ENCODE measurements at regions not wholly inside any gene's neighbourhood (a gene's known extent, or its start where the extent isn't known, plus 50 kb on each side); places are given as distances from the start of the nearest gene placed in this dataset.

- H3K4me1 Mint-ChIP-seq: no peaks in the 10 kb centered on the region
- Histone ChIP-seq H3K27me3 (ENCODE audit: control insufficient read depth, insufficient read depth, low read length) (no peaks in the 10 kb centered on the region), H3K27ac (ENCODE audit: insufficient read depth, low read length, poor library complexity, severe bottlenecking) (no peak overlapping the region), H3K9me3 (ENCODE audit: control insufficient read depth in 2 of 2, low read length in 2 of 2) (no peaks in the 10 kb centered on the region), H3K4me3 (ENCODE audit: low read depth, low read length) (no peak overlapping the region), H3K36me3 (ENCODE audit: control insufficient read depth, insufficient read depth, low read length) (no peaks in the 10 kb centered on the region), H3K4me1 (ENCODE audit: control insufficient read depth, insufficient read depth, low read length, poor library complexity, severe bottlenecking) (no peaks in the 10 kb centered on the region)
- no peak overlapping the region for H3K27ac Mint-ChIP-seq
- H3K9me3 Mint-ChIP-seq: peaks cover 0 to 5% (median 0%) of the 10 kb centered on the region in 7 donors
- ATAC-seq (ENCODE audit: low read depth in 2 of 2): no peak
- no peak overlapping the region for H3K4me3 Mint-ChIP-seq
- DNase-seq: no peak
- no peaks in the 10 kb centered on the region for H3K36me3 Mint-ChIP-seq
- no peaks in the 10 kb centered on the region for H3K27me3 Mint-ChIP-seq
Measured at GRCh38 chr6:140970485-140970884, 1162.2 kb upstream of the GJE1 start.

GRCh38 chr6:140968062-140968461, 1164.7 kb upstream of the GJE1 start:
- H3K4me3 Mint-ChIP-seq: no peak overlapping the region
- H3K4me1 ChIP-seq (ENCODE audit: control insufficient read depth, insufficient read depth, low read length, poor library complexity, severe bottlenecking): no peaks in the 10 kb centered on the region
- H3K4me3 ChIP-seq (ENCODE audit: low read depth, low read length): no peak overlapping the region
- H3K27ac Mint-ChIP-seq: no peak overlapping the region
- H3K9me3 ChIP-seq (ENCODE audit: control insufficient read depth in 2 of 2, low read length in 2 of 2): no peaks in the 10 kb centered on the region
- no peaks in the 10 kb centered on the region for H3K4me1 Mint-ChIP-seq
- H3K36me3 ChIP-seq (ENCODE audit: control insufficient read depth, insufficient read depth, low read length): no peaks in the 10 kb centered on the region
- H3K27me3 Mint-ChIP-seq: no peaks in the 10 kb centered on the region
- ATAC-seq (ENCODE audit: low read depth in 2 of 2) (no peak), DNase-seq (no peak)
- no peaks in the 10 kb centered on the region for H3K36me3 Mint-ChIP-seq
- H3K27ac ChIP-seq (ENCODE audit: insufficient read depth, low read length, poor library complexity, severe bottlenecking): no peak overlapping the region
- no peaks in the 10 kb centered on the region for H3K27me3 ChIP-seq (ENCODE audit: control insufficient read depth, insufficient read depth, low read length)
- peaks cover 0 to 10% (median 0%) of the 10 kb centered on the region in 7 donors for H3K9me3 Mint-ChIP-seq

- H3K27me3 Mint-ChIP-seq: no peaks in the 10 kb centered on the region
- no peaks in the 10 kb centered on the region for H3K4me1 Mint-ChIP-seq
- DNase-seq (no peak), ATAC-seq (ENCODE audit: low read depth in 2 of 2) (no peak)
- H3K36me3 Mint-ChIP-seq: no peaks in the 10 kb centered on the region
- H3K36me3 ChIP-seq (ENCODE audit: control insufficient read depth, insufficient read depth, low read length): no peaks in the 10 kb centered on the region
- H3K9me3 Mint-ChIP-seq: peaks cover 0 to 8% (median 0%) of the 10 kb centered on the region in 7 donors
- H3K27me3 ChIP-seq (ENCODE audit: control insufficient read depth, insufficient read depth, low read length): no peaks in the 10 kb centered on the region
- H3K4me1 ChIP-seq (ENCODE audit: control insufficient read depth, insufficient read depth, low read length, poor library complexity, severe bottlenecking): no peaks in the 10 kb centered on the region
- no peaks in the 10 kb centered on the region for H3K9me3 ChIP-seq (ENCODE audit: control insufficient read depth in 2 of 2, low read length in 2 of 2)
- H3K4me3 ChIP-seq (ENCODE audit: low read depth, low read length): no peak overlapping the region
- no peak overlapping the region for H3K27ac ChIP-seq (ENCODE audit: insufficient read depth, low read length, poor library complexity, severe bottlenecking)
- no peak overlapping the region for H3K27ac Mint-ChIP-seq
- H3K4me3 Mint-ChIP-seq: no peak overlapping the region
Measured at GRCh38 chr6:140966676-140967075, 1166.0 kb upstream of the GJE1 start.

GRCh38 chr6:140960566-140960965, 1172.2 kb upstream of the GJE1 start:
- H3K4me1 ChIP-seq (ENCODE audit: control insufficient read depth, insufficient read depth, low read length, poor library complexity, severe bottlenecking): no peaks in the 10 kb centered on the region
- H3K27me3 Mint-ChIP-seq: no peaks in the 10 kb centered on the region
- no peak overlapping the region for H3K4me3 ChIP-seq (ENCODE audit: low read depth, low read length)
- ATAC-seq (ENCODE audit: low read depth in 2 of 2): no peak
- no peaks in the 10 kb centered on the region for H3K36me3 ChIP-seq (ENCODE audit: control insufficient read depth, insufficient read depth, low read length)
- H3K4me1 Mint-ChIP-seq: no peaks in the 10 kb centered on the region
- no peaks in the 10 kb centered on the region for H3K36me3 Mint-ChIP-seq
- peaks cover 0 to 5% (median 0%) of the 10 kb centered on the region in 7 donors for H3K9me3 Mint-ChIP-seq
- H3K27ac ChIP-seq (ENCODE audit: insufficient read depth, low read length, poor library complexity, severe bottlenecking): no peak overlapping the region
- DNase-seq: no peak
- H3K27ac Mint-ChIP-seq: no peak overlapping the region
- no peaks in the 10 kb centered on the region for H3K9me3 ChIP-seq (ENCODE audit: control insufficient read depth in 2 of 2, low read length in 2 of 2)
- no peak overlapping the region for H3K4me3 Mint-ChIP-seq
- H3K27me3 ChIP-seq (ENCODE audit: control insufficient read depth, insufficient read depth, low read length): no peaks in the 10 kb centered on the region

DNA sequence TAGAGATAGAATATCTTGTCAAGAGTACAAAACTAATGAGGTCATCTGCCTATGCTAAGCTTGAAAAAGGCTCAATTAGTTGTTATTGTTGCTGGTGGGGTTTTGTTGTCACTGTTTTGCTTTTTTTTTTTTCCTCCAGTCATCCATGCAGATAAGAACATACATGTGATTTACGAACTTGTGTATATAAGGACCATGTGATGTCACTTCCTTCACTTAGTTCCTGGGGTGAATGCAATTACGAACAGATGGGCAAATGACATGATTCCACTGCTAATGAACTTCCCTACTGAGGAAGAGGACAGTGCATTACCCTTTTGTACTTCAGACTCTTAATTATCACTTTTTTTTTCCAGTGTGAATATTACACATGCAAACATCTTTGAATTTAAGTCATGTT, 1175.3 kb upstream of the GJE1 start:
- H3K36me3 ChIP-seq (ENCODE audit: control insufficient read depth, insufficient read depth, low read length): no peaks in the 10 kb centered on the region
- Mint-ChIP-seq H3K27me3 (no peaks in the 10 kb centered on the region), H3K9me3 (peaks cover 0 to 2% (median 0%) of the 10 kb centered on the region in 7 donors), H3K4me1 (no peaks in the 10 kb centered on the region), H3K27ac (no peak overlapping the region), H3K36me3 (no peaks in the 10 kb centered on the region), H3K4me3 (no peak overlapping the region)
- no peak overlapping the region for H3K4me3 ChIP-seq (ENCODE audit: low read depth, low read length)
- no peak for ATAC-seq (ENCODE audit: low read depth in 2 of 2)
- DNase-seq: no peak
- H3K27ac ChIP-seq (ENCODE audit: insufficient read depth, low read length, poor library complexity, severe bottlenecking): no peak overlapping the region
- H3K4me1 ChIP-seq (ENCODE audit: control insufficient read depth, insufficient read depth, low read length, poor library complexity, severe bottlenecking): no peaks in the 10 kb centered on the region
- no peaks in the 10 kb centered on the region for H3K27me3 ChIP-seq (ENCODE audit: control insufficient read depth, insufficient read depth, low read length)
- no peaks in the 10 kb centered on the region for H3K9me3 ChIP-seq (ENCODE audit: control insufficient read depth in 2 of 2, low read length in 2 of 2)

DNA sequence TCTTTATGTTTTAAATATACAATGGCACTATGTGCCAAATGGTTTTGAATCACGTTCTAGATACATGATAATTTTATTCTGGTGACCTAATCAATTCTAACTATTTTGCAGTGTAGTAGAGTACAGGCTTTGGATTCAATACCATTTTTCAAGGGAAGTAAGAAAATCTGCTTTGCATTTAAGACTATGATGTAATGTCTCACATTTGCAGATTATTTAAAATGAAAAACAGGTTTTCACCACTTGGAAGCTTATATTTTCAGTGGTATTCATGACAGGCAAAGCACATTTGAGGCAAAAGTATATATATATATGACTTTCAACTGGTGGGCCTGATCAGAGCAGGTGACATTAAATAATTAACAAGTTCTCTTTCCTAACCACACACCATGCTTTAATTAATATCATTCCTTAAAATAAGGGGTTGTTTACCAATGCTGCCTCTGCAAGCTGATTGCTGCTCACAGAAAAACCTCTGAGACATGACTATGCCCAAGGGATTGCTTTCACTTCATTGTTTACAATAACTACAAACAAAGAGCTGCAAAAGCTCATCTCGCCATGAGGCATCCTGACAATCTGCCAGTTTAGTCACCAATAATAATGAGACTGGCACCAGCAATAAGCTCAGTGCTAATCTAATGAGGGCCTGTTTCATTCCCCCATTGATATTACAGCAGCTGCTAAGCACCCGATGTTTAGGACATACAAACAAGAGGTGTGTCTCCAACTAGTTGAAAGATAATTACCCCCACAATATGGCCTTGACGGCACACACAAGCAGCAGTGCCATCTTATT, 1176.0 kb upstream of the GJE1 start:
- H3K36me3 ChIP-seq (ENCODE audit: control insufficient read depth, insufficient read depth, low read length): no peaks in the 10 kb centered on the region
- no peak overlapping the region for H3K4me3 ChIP-seq (ENCODE audit: low read depth, low read length)
- Mint-ChIP-seq H3K4me1 (no peaks in the 10 kb centered on the region), H3K27me3 (no peaks in the 10 kb centered on the region), H3K27ac (no peak overlapping the region), H3K36me3 (no peaks in the 10 kb centered on the region), H3K9me3 (peaks cover 0 to 2% (median 0%) of the 10 kb centered on the region in 7 donors), H3K4me3 (no peak overlapping the region)
- no peak overlapping the region for H3K27ac ChIP-seq (ENCODE audit: insufficient read depth, low read length, poor library complexity, severe bottlenecking)
- no peaks in the 10 kb centered on the region for H3K9me3 ChIP-seq (ENCODE audit: control insufficient read depth in 2 of 2, low read length in 2 of 2)
- no peaks in the 10 kb centered on the region for H3K4me1 ChIP-seq (ENCODE audit: control insufficient read depth, insufficient read depth, low read length, poor library complexity, severe bottlenecking)
- ATAC-seq (ENCODE audit: low read depth in 2 of 2) (no peak), DNase-seq (no peak)
- H3K27me3 ChIP-seq (ENCODE audit: control insufficient read depth, insufficient read depth, low read length): no peaks in the 10 kb centered on the region

GRCh38 chr6:140940251-140940925, 1192.3 kb upstream of the GJE1 start:
- Histone ChIP-seq H3K4me3 (ENCODE audit: low read depth, low read length) (no peak overlapping the region), H3K36me3 (ENCODE audit: control insufficient read depth, insufficient read depth, low read length) (no peaks in the 10 kb centered on the region), H3K27me3 (ENCODE audit: control insufficient read depth, insufficient read depth, low read length) (no peaks in the 10 kb centered on the region), H3K9me3 (ENCODE audit: control insufficient read depth in 2 of 2, low read length in 2 of 2) (no peaks in the 10 kb centered on the region), H3K4me1 (ENCODE audit: control insufficient read depth, insufficient read depth, low read length, poor library complexity, severe bottlenecking) (no peaks in the 10 kb centered on the region), H3K27ac (ENCODE audit: insufficient read depth, low read length, poor library complexity, severe bottlenecking) (no peak overlapping the region)
- no peaks in the 10 kb centered on the region for H3K36me3 Mint-ChIP-seq
- H3K4me1 Mint-ChIP-seq: no peaks in the 10 kb centered on the region
- no peak for ATAC-seq (ENCODE audit: low read depth in 2 of 2)
- no peak for DNase-seq
- H3K9me3 Mint-ChIP-seq: peaks cover 0 to 7% (median 1%) of the 10 kb centered on the region in 7 donors
- H3K27ac Mint-ChIP-seq: no peak overlapping the region
- peaks cover 5% of the 10 kb centered on the region for H3K27me3 Mint-ChIP-seq
- H3K4me3 Mint-ChIP-seq: no peak overlapping the region

- Mint-ChIP-seq H3K4me3 (no peak overlapping the region), H3K36me3 (no peaks in the 10 kb centered on the region), H3K9me3 (peaks cover 0 to 2% (median 0%) of the 10 kb centered on the region in 7 donors), H3K27me3 (peaks cover 5% of the 10 kb centered on the region), H3K4me1 (no peaks in the 10 kb centered on the region), H3K27ac (no peak overlapping the region)
- H3K4me3 ChIP-seq (ENCODE audit: low read depth, low read length): no peak overlapping the region
- H3K27me3 ChIP-seq (ENCODE audit: control insufficient read depth, insufficient read depth, low read length): no peaks in the 10 kb centered on the region
- no peaks in the 10 kb centered on the region for H3K36me3 ChIP-seq (ENCODE audit: control insufficient read depth, insufficient read depth, low read length)
- no peaks in the 10 kb centered on the region for H3K4me1 ChIP-seq (ENCODE audit: control insufficient read depth, insufficient read depth, low read length, poor library complexity, severe bottlenecking)
- H3K27ac ChIP-seq (ENCODE audit: insufficient read depth, low read length, poor library complexity, severe bottlenecking): no peak overlapping the region
- ATAC-seq (ENCODE audit: low read depth in 2 of 2) (no peak), DNase-seq (no peak)
- no peaks in the 10 kb centered on the region for H3K9me3 ChIP-seq (ENCODE audit: control insufficient read depth in 2 of 2, low read length in 2 of 2)
Measured at GRCh38 chr6:140932909-140933308, 1199.8 kb upstream of the GJE1 start.

All from CD4-positive, CD25-positive, alpha-beta regulatory T cell (primary cell).